Amniotic epithelial cell (primary cell): ENCODE measurements at regions not wholly inside any gene's neighbourhood (a gene's known extent, or its start where the extent isn't known, plus 50 kb on each side); places are given as distances from the start of the nearest gene placed in this dataset.
A peak's percentile ranks its signal among the peaks of the same experiment; 100 is the strongest.
"Not testable (repeated sequence)": the region's sequence is repeated elsewhere in the genome, so short reads cannot be mapped to it uniquely, and the experiment has no call there.

ENCODE experiments used
- DNase-seq: peaks from one replicate; pipeline ENCODE4 v3.0.0-alpha.2; 2010; ENCODE audit warnings: low read depth

DNA sequence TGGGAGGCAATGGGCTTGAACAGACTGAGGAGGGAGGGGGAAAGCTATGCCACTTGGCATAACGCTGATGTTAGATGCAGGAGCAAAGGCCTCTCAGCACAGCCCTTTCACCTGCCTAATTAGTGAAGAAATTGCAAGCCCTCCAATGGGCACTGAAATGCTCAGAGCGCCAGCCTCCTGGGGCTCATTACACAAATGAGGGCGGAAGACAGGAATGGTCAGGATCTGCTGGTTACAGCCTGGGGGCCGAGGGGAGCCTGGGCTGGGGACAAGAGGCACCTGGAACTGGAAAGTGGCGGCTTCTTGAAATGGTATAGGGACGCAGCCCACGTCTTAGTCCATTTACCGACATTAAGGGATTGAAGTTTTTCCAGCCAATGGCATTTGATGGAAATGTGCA, 50.2 kb upstream of the PLET1 start:
- no peak for DNase-seq

DNA sequence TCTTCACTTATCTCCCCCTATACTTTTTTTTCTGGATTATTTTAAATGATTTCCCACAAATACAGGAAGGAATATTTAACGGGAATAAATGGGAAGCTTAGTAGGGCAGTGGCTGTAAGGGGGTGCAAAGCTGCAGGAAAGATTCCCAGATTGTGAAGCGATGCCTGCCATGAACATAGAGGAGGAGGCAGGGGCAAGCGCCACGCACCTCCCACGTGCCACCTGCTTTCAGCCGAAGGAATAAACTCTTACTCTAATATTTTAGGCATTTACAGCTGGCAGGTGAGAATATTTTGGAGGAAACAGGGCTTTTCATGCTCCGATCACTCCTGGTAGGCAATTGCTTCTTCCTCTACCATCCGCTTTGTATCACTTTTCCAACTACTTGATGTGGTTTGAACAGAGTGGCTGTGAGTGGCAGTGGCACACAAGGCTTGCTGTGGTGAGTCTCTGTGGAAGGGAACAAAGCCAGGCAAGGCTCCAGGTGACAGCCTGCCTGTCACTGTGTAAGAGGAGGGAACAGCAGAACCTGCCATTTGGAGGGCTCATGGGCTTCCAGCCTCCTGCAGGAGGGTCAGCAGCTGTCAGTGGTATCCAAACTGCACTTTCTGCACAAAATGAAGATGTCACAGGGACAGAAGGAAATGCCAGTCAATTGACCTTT, 54.5 kb upstream of the PLET1 start:
- DNase-seq, result no peak

DNA sequence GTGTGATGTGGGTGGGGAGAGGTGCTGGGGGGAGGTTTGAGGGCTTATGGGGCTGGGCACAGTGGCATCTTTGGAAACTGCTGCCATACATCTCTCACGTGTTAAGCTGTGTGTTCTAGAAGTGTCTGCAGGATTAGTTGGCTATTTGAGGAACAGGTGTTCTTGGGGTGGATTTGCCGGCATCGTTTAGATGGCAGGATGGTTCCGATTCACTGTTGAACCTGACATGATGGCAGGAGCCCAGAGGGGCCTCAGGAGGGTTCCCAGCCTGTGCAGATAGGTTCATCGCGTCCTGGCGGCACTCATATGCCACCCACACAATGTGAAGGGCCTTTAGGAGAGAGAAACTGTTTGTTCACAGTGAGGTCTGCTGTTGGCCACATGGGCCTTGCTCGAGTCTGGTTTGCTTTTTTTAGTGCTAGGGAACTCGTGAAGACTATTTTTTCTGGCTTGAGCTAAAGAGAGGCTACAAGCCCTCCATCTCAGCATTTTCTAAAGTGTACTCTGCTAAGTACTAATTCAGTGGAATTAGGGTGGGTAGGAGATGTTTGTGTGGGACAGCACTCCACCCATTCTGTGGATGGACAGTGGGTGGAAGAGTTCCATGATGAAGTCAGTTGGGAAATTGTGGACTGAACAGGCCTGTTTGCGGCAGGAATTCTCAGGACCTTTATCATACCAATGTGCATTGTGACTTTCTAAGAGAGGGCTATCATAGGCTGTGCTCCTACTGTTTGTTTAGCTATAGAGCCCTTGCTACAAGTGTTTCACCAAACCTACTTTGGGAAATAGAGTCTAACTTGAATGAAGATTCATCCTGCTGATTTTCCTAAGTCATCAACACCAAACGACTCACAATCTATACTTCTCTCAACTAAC, 55.4 kb upstream of the PLET1 start:
- DNase-seq, result no peak

DNA sequence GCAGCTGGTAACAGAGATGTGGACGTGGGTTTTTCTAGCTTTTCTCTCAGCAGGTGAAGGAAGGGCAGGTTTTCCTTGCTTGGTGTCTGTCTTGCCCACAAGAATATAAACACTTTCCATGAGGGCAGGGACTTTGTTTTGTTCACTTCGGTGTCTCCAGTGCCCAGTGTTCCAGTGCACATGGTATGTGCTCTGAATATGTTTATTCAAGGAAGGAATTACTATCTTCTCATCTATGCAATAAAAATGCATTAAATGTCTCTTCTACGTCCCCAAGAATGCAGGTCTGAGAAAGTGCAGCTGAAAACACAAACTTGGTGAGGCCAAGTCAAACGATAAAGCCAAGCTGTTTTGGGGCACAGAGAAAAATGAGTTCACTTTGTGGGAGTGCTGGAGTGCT, 56.3 kb upstream of the PLET1 start:
- no peak for DNase-seq

DNA sequence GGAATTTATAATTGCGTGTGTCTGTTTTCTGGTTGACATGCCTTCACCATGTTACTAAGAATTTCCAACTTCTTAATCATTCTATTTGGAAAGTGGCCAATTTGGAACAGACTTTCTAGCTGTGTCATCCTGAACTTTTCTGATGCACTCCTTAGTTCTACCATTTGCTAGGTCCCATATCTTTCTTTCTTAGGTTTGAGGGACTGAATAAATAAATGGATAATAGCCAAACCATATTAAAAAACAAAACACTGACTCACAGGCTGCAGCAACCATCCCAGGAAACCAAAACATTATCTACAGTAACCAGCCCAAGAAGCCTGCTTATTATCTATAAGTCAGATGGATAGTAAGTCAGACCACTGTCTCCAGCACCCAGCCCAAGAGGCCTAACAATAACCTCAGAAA, 57.5 kb upstream of the PLET1 start:
- peak; percentile 96 for DNase-seq

DNA sequence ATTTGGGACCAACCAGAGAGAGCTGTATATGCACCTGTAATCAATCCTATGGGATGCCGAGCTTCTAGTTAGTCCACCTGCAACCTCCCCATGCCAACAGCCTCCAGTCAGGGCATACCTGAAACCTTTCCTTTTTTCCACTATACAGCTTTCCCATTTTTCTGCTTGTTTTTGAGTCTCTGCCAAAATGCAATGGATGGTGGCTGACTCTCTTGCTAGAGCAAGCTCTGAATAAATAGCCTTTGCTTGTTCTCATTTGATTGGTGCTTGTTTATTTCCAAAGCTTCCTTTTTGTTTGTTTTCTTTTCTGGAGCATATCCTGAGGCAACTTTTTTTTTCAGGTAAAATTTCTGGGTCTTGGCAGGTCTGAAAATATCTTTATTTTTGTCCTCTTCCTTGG, 58.0 kb upstream of the PLET1 start:
- DNase-seq, result no peak

DNA sequence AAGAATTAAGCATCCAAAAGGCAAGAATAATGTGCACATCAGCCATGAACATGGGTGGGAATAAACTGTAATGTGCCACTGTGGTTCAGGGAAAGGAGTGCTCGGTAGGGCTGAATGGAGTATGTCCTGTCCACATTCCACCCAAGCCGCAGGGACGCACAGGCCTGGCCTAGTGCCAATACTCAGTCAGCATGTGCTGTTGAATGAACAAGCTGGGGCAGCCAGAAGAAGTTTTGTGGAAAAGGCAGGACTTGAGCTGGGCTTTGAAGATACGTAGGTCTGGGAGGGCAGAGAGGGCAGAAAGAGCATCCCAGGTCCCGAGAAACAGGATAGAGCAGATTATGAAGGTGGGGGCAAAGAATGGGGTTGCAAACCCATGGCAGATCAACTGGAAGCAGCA, 60.0 kb upstream of the PLET1 start:
- peak; percentile 86 for DNase-seq

DNA sequence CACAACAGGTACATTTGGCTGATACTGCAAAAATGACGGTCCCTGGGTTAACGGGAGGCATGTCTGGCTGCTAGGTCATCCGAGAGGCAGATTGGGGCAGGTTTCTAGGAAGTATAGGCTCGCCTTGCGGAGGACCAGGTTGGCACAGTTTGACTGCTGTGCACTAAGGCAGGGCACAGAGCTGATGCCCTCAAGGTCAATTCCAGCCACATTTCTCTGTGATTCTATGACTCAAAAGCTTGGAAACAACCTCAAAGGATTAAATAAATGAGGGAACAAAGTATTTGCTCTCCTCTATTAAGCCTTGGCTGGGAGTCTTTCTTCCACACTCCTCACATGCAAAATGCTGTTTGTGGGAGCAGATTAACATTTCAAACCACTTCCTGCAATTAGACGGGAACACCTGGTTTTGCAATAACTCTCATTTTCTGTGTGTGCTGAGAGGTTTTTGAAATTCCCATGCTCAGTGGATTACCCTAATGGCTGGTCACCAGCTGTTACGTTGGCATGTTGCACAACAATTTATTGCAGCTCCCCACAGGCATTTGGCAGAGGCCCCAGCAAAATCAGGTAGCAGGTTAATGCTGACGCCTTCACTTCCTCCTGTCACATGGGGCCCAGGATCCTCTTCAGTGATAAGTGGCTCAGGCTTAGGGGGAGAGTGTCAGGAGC, 61.0 kb upstream of the PLET1 start:
- peak; percentile 99 for DNase-seq

DNA sequence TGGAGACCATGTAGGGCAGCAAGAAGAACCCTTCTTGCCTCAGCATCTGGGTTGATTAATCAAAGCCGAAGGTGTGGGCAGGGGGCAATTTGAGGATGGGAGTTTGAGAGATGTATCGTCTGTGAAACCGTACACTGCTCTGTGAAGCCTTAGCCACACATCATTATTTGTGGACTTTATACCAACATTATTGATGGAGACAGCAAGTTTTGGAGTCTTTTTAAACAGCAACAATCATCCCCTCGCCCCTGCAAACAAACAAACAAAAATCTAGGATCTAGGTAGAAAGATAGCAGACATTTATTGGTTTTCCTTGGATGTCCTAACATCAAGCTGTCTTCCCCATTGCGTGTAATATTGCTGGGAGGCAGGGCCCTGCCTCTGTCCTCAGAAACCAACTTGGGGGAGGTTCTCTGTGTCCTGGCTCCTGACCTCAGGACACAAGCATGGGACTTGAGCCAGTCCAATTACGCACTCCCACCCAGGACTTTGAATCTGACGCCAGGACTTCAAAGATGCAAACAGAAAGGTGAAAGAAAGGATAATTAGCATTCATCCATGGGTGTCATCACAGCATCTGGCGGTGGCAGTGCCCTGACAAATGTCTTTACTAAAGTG, 61.6 kb upstream of the PLET1 start:
- DNase-seq, result no peak

DNA sequence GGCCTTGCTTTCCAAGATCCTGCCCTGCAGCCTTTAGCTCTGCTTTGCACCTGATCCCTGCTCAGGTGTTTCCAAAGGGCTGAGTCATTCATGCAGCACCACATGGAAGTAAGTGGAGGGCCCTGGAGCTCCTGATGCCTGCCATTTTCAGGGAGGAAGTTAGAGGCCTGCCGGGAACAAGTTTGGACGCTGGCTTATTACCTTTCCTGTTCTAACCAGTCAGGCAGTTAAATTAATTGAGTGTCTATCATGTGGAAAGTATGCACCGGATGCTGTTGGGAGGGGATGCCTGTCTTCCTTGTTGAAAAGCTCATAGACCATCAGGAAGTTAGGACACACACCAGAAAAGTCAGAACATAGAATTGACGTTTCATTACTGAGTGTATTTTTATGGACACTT, 73.7 kb upstream of the PLET1 start:
- no peak for DNase-seq

DNA sequence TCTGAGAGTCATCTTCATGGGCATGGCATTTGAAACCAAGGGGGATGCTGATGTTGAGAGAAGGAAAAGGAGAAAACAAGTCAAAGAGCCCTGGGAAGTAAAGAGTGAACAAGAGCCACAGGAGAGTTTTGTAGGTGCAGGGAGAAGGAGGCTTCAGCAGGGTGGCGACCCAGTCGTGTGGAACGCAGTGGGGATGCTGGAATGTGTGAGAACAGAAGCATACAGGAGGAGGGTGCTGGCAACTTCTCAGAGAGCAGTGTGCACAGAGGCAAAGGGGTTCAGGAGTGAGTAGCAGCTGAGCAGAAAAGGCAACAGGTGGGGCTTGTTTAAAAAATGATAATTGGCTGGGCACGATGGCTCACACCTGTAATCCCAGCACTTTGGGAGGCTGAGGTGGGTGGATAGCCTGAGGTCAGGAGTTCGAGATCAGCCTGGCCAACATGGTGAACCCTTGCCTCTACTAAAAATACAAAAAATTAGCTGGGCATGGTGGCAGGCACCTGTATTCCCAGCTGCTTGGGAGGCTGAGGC, 75.8 kb upstream of the PLET1 start:
- no peak for DNase-seq

DNA sequence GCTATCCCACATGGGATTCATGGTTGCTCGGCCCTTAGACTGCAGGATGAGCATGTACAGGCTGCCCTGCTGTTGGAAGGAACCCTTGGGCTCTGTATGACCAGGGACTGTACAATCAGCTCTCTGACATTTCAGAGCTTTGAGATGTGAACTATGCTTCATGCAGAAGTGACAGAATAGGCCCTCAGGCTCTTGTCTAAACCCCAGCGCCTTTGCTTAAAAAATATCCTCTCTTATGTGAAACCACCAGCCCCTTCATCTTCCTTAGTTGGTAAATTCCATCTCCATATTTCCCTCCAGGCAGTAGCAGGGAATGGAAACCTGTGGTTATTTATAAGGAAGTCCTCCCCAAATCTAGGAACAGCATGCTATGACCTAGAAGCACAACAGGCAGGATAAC, 78.9 kb upstream of the PLET1 start:
- no peak for DNase-seq

DNA sequence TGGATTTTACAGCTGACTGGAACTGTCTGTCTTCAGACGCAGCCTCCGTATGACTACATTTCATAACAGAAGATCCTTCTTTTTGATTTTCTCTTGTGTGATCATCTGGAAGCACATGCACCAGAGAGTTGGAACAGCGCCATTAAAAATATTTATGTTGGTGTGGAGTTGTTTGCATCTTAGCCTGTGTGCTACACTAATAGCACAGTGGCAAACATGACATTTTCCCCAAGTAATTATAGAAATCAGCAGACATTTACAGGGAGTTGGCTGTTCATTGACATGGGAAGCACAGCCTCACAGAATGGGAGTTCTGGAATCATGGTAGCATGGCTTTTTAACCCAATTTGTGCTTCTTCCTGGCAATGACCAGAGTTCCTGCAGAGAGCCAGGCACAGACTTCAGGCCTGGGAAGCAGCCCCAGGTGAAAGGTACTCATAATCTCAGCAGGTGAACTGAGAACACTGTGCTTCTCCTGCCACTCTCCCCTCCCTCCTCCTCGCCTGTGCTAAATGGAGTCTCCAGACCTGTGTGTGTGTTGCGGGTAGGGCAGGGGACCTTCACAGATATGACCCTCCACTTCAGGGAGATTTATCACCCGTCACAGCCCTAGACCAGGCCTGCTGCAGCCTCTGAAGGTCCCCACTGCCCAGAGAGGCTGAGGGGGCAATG, 82.8 kb upstream of the PLET1 start:
- no peak for DNase-seq

DNA sequence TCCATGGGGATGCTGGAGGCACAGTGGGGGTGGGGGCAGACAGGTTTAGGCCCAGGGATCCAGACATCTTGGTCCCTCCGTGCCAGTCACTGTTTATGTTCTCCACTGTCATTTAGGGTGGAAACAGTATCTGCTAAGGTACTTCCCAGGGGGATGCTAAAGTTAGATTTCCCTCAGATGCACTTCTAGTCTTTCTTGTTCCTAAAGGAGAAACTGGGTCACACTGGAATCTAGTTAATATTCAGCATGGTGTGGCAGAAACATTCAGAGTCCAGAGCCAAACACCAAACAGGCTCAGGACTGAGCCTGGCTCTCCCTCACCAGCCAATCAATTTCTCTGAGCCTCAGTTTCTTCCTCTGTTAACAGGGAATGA, 83.4 kb upstream of the PLET1 start:
- no peak for DNase-seq

DNA sequence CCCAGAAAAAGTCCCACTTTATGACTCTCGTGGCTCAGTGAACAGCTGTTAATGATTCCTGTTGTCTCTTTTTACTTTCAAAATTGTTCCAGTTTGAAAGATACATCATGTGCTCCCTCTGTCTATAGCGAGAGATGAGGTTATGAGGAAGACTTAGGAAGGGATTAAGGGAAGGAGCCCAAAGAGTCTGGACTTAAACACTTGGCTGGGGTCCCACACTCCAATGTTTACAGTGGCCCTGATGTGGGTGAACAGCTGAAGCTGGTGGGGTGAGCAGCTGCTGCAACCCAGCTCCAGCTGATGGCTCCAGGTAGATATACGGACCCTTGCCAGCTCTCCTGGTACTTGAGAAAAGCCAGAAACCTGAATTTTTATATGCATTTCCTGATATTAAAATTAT, 84.5 kb upstream of the PLET1 start:
- no peak for DNase-seq

DNA sequence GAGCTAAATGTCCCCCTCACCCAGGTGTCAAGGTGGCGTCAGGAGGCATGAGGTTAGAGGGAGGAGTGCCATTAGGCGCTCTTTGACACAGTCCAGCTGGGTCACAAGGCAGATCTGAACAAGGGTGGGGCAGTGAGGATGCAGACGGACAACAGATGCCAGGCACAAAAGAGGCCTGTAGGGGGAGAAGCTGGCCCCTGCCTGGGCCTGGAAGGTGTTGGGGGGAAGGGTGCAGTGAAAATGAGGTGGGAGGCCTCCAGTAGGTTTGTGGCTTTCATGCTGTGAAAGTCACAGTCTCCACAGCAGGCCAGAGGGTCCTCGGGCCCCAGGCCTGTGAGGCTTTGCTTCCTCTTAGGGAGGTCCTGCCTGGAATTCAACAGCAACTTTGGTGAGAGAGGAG, 85.0 kb upstream of the PLET1 start:
- no peak for DNase-seq

DNA sequence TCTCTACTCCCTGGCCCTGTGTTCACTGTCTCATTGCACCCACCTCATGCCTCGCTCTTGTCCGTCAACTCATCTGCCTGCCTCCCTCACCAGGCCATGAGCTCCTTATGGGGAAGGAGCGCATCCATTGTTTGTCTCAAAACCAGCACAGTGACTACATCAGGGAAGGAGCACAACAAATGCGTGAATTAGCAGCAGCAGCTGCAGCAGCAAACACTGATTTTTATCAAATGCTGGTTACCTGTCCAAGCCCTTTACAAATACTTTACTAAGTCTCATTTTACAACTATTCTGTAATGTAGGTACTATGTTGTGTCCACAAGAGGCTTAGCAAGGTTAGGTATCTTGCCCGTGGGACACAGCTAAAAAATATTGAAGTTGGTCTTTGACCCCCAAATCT, 85.9 kb upstream of the PLET1 start:
- DNase-seq, result no peak

DNA sequence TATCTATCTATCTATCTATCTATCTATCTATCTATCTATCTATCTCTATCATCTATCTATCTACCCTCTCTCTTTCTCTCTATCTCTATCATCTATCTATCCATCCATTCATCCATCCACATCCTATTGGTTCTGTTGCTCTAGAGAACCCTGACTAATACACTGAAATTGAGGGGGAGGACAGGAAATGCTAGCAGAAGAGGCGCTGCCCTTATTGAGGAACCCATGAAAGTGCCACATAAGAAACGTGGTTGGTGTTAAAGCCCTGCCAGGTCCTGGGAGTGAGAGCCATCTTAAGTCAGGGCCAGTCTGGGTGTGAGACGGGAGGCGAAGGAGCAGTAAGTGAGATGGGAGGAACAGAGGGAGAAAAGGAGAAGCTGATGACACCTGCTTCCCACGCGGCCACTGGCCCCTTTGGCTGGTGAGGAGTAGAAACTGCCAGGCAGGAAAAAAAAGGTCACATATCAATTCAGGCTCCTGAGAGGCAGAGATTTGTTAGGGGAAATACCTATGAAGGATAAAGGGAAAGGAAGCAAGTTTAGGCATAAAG, 87.9 kb upstream of the PLET1 start:
- no peak for DNase-seq

DNA sequence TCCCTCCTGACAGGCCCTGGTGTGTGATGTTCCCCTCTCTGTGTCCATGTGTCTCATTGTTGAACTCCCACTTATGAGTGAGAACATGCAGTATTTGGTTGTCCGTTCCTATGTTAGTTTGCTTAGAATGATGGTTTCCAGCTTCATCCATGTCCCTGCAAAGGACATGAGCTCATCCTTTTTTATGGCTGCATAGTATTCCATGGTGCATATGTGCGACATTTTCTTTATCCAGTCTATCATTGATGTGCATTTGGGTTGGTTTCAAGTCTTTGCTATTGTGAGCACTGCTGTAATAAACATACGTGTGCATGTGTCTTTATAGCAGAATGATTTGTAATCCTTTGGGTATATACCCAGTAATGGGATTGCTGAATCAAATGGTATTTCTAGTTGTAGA, 90.8 kb upstream of the PLET1 start:
- not testable (repeated sequence) for DNase-seq

DNA sequence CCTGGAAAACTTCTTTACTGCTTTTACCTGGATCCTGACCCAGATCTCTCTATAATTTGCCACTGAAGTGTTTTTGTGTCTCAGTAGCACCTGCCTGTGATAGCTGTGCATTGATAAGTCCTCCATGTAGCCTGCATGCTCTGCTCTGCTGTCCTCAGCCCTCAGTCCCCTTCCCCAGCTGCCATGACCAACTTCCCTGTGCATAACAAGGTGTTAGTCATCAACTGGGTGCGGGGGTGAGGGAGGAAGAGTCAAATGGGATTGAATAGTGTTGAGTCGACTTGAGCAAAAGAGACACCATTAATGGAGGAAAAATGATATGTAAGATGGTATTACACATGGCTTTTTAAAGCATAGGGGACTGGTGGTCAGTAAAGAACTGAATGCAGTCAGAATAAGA, 92.2 kb upstream of the PLET1 start:
- no peak for DNase-seq

DNA sequence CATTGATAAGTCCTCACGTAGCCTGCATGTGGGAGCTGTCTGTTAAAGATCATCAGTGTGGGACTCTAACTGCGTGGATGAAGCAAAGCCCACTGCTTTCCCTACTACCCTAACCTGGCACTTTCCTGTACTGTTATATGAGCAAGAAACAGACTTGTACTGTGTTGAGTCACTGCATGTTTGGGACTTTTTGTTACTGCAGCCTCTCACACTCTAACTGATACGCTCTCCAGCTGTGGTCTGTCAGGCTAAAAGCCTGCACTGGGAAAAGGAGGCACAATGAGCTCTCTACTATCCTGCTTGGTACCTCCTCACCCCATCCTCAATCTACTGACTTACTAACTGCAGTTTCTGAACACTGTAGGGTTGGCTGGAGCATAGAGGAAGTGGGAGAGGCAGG, 93.7 kb upstream of the PLET1 start:
- no peak for DNase-seq

DNA sequence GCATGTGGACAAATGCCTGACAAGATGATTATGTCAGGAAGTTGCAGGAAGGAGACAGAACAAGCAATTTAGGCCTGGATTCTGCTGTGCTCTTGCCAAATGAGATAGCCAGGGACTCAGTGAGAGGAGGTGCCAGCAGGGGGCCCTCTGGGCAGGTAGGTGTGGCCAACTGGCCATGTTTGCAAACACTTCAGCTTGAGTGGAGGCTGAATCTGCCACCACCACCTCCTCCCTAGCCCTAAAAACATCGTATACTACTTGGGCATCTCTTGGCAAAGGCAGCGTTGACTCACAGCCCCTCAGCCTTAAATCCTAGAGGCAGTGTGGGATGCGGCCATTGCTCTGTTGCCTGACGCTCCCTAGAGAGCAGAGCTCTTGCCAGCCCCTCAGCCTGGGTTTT, 95.1 kb upstream of the PLET1 start:
- peak; percentile 71 for DNase-seq
